ENCODE measurements at regions not wholly inside any gene's neighbourhood (a gene's known extent, or its start where the extent isn't known, plus 50 kb on each side); places are given as distances from the start of the nearest gene placed in this dataset.

GRCh38 chr12:24198936-24199671, 249.6 kb upstream of the SOX5 start:
- DNase-seq, result no peak

- DNase-seq, result no peak
Measured at GRCh38 chr12:24198070-24198469, 248.6 kb upstream of the SOX5 start.

- no peak for DNase-seq
Measured at GRCh38 chr12:24197532-24197931, 248.1 kb upstream of the SOX5 start.

- DNase-seq, result no peak
Measured at GRCh38 chr12:24195063-24195462, 245.6 kb upstream of the SOX5 start.

- no peak for DNase-seq
Measured at GRCh38 chr12:24191117-24191516, 241.6 kb upstream of the SOX5 start.

- DNase-seq, result no peak
Measured at GRCh38 chr12:24185782-24186181, 236.3 kb upstream of the SOX5 start.

- no peak for DNase-seq
Measured at GRCh38 chr12:24177889-24178288, 228.4 kb upstream of the SOX5 start.

GRCh38 chr12:24175929-24176328, 226.5 kb upstream of the SOX5 start:
- no peak for DNase-seq

GRCh38 chr12:24175284-24175683, 225.8 kb upstream of the SOX5 start:
- no peak for DNase-seq

- no peak for DNase-seq
Measured at GRCh38 chr12:24173067-24173466, 223.6 kb upstream of the SOX5 start.

GRCh38 chr12:24172773-24173066, 223.2 kb upstream of the SOX5 start:
- DNase-seq, result no peak

GRCh38 chr12:24172031-24172772, 222.7 kb upstream of the SOX5 start:
- peak; percentile 2 for DNase-seq

GRCh38 chr12:24155042-24155441, 205.6 kb upstream of the SOX5 start:
- no peak for DNase-seq

GRCh38 chr12:24153079-24153478, 203.6 kb upstream of the SOX5 start:
- no peak for DNase-seq

- no peak for DNase-seq
Measured at GRCh38 chr12:24152270-24152669, 202.8 kb upstream of the SOX5 start.

- DNase-seq, result no peak
Measured at GRCh38 chr12:24143928-24144327, 194.5 kb upstream of the SOX5 start.

GRCh38 chr12:24139035-24139434, 189.6 kb upstream of the SOX5 start:
- no peak for DNase-seq

- DNase-seq, result no peak
Measured at GRCh38 chr12:24138041-24138440, 188.6 kb upstream of the SOX5 start.

GRCh38 chr12:24135158-24135850, 185.8 kb upstream of the SOX5 start:
- DNase-seq, result no peak

- no peak for DNase-seq
Measured at GRCh38 chr12:24134092-24134491, 184.6 kb upstream of the SOX5 start.

GRCh38 chr12:24133384-24133783, 183.9 kb upstream of the SOX5 start:
- no peak for DNase-seq

- DNase-seq, result no peak
Measured at GRCh38 chr12:24127919-24128721, 178.7 kb upstream of the SOX5 start.

- DNase-seq, result no peak
Measured at GRCh38 chr12:24125280-24125679, 175.8 kb upstream of the SOX5 start.

Data from CD4-positive, alpha-beta T cell treated with Interleukin-12 subunit alpha and Interleukin-12 subunit beta, for 1 hour (primary cell).